ENCODE measurements at regions not wholly inside any gene's neighbourhood (a gene's known extent, or its start where the extent isn't known, plus 50 kb on each side); places are given as distances from the start of the nearest gene placed in this dataset.

DNA sequence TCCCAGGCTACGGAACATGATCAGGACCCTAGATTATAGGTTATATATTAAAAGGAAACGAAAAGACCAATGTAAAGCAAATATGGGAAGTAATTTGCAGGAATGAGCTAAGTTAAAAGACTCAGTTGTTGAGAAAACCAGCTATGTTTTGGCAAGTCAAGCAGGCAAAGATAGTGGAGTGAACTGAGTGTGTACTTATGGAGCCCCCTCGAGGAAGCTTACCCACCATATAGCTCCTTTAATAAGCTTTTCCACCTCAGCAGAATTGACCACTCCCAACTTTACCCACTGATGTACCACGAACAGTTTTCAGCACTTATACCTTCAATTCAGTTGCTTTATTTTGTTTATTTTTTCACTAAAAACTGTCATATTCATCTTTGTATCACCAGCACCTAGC, 57.3 kb upstream of the PJA2 start:
- DNase-seq = no peak
